RWPE2 (cell line): ENCODE measurements at regions not wholly inside any gene's neighbourhood (a gene's known extent, or its start where the extent isn't known, plus 50 kb on each side); places are given as distances from the start of the nearest gene placed in this dataset.

ENCODE experiments used
- ATAC-seq: fragments of 200-7000 bp; cut with Tn5 transposase; 3 replicates; pipeline ENCODE4 v1.9.1; 2021; ENCODE audit warnings: low read depth
- DNase-seq: peaks from one replicate; pipeline ENCODE4 v3.0.0-alpha.2; 2020; ENCODE audit warnings: low spot score
- H3K27ac ChIP-seq: fragments of 450-650 bp; 2 replicates; pipeline ENCODE4 v1.5.1; 2017; ENCODE audit warnings: mild to moderate bottlenecking; ENCODE audit not compliant: poor library complexity, severe bottlenecking
- H3K27me3 ChIP-seq: fragments of 250-450 bp; sonication (Bioruptor Pico); 2 replicates; pipeline ENCODE4 v1.5.1; 2021; ENCODE audit warnings: mild to moderate bottlenecking, moderate library complexity; ENCODE audit not compliant: insufficient read depth, poor library complexity, severe bottlenecking
- H3K36me3 ChIP-seq: fragments of 250-450 bp; sonication (Bioruptor Pico); 2 replicates; pipeline ENCODE4 v1.5.1; 2020; ENCODE audit warnings: low read depth, mild to moderate bottlenecking, moderate library complexity
- H3K4me1 ChIP-seq: fragments of 250-450 bp; sonication (Bioruptor Pico); 2 replicates; pipeline ENCODE4 v1.5.1; 2021; ENCODE audit warnings: mild to moderate bottlenecking, moderate library complexity; ENCODE audit not compliant: insufficient read depth, poor library complexity, severe bottlenecking
- H3K4me3 ChIP-seq: fragments of 250-450 bp; sonication (Bioruptor Pico); 2 replicates; pipeline ENCODE4 v1.5.1; 2021; ENCODE audit warnings: mild to moderate bottlenecking, moderate library complexity; ENCODE audit not compliant: severe bottlenecking
- H3K9me3 ChIP-seq: fragments of 250-450 bp; sonication (Bioruptor Pico); 2 replicates; pipeline ENCODE4 v1.5.1; 2021; ENCODE audit warnings: mild to moderate bottlenecking, moderate library complexity; ENCODE audit not compliant: severe bottlenecking
- TF ChIP-seq, protein P1 (sequence below): fragments of 450-650 bp; IDR thresholded peaks from one replicate; pipeline ENCODE4 v1.5.1; 2017; ENCODE audit warnings: mild to moderate bottlenecking, moderate library complexity; ENCODE audit not compliant: poor library complexity, severe bottlenecking

DNA sequence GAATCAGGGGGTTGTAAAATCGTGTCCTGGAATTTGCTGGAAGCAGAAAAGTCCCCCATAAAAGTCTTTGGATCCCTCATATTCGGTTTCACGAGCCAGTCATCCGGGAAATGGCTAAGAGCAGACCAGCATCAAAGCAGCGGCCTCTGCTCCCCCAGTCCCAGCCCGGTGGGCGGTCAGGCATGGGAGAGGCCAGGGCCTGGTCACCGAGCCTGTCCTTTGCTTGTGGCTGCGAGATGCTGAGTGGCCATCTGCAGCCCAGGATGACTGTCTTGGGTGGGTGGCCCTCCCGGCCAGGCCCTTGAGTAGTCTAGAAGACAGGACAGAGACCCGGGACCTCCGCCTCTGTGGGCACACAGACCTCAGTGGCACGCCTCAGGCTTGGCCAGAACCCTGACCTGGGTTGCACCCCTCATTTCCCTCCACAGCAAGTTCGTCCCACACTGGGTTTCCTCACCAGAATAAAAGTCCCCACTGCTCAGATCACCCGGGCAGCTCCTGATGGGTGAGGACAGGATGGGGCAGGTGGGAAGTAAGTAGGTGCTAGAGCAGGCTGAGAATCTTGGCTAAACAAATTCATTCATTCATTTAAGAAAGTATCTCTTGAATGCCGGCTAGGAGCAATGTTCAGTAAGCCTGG lies 172.1 kb downstream of the BMP7 start:
- Histone ChIP-seq H3K36me3 (no peaks in the 10 kb centered on the region), H3K4me1 (no peaks in the 10 kb centered on the region), H3K27ac (no peak overlapping the region), H3K9me3 (no peaks in the 10 kb centered on the region), H3K4me3 (no peak overlapping the region), H3K27me3 (peaks cover 26% of the 10 kb centered on the region)
- peak; percentile 80 for DNase-seq
- TF ChIP-seq, protein P1, sequence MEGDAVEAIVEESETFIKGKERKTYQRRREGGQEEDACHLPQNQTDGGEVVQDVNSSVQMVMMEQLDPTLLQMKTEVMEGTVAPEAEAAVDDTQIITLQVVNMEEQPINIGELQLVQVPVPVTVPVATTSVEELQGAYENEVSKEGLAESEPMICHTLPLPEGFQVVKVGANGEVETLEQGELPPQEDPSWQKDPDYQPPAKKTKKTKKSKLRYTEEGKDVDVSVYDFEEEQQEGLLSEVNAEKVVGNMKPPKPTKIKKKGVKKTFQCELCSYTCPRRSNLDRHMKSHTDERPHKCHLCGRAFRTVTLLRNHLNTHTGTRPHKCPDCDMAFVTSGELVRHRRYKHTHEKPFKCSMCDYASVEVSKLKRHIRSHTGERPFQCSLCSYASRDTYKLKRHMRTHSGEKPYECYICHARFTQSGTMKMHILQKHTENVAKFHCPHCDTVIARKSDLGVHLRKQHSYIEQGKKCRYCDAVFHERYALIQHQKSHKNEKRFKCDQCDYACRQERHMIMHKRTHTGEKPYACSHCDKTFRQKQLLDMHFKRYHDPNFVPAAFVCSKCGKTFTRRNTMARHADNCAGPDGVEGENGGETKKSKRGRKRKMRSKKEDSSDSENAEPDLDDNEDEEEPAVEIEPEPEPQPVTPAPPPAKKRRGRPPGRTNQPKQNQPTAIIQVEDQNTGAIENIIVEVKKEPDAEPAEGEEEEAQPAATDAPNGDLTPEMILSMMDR: no peak
- ATAC-seq: no peak

DNA sequence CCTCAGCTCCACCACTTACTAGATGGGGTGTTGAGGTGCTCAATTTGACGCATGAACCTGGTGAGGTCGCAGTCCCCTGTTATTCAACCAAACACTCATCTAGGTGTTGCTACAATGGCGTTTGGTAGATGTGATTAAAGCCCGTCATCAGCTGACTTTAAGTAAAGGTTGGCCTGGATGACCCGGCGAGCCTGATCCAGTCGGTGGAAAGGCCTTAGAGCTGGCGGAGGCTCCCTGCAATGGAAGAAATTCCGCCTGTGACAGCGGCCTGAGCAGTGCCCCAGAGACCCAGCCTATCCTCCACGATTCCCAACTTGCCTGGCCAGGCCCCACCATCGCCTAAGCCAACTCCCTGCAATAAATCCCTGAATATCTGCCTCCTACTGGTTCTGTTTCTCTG lies 171.4 kb downstream of the BMP7 start:
- no peaks in the 10 kb centered on the region for H3K9me3 ChIP-seq
- no peak overlapping the region for H3K4me3 ChIP-seq
- DNase-seq: peak; percentile 70
- H3K4me1 ChIP-seq: no peaks in the 10 kb centered on the region
- no peak overlapping the region for H3K27ac ChIP-seq
- H3K27me3 ChIP-seq: peaks cover 26% of the 10 kb centered on the region
- ATAC-seq: no peak
- TF ChIP-seq, protein P1: no peak
- H3K36me3 ChIP-seq: no peaks in the 10 kb centered on the region

DNA sequence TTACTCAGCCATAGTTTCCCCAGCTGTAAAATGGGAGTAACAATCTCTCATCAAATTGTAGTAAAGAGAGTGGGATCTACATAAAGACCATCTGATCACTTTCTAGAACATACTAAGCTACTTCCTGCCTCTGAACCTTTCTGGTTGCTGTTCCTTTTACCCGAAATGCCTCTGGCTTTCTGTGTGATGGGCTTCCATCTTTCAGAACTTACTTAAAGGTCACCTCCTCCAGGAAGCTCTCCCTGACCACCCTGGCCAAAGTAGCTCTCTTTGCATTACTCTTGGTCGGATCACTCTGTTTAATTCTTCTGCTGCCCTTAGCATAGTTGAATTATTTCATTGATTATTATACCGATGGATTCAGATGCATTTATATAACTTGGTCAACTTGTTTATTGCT lies 171.0 kb downstream of the BMP7 start:
- no peak for DNase-seq
- no peaks in the 10 kb centered on the region for H3K36me3 ChIP-seq
- no peaks in the 10 kb centered on the region for H3K4me1 ChIP-seq
- no peak overlapping the region for H3K4me3 ChIP-seq
- H3K9me3 ChIP-seq: no peaks in the 10 kb centered on the region
- no peak for ATAC-seq
- TF ChIP-seq, protein P1: no peak
- peaks cover 26% of the 10 kb centered on the region for H3K27me3 ChIP-seq
- no peak overlapping the region for H3K27ac ChIP-seq

DNA sequence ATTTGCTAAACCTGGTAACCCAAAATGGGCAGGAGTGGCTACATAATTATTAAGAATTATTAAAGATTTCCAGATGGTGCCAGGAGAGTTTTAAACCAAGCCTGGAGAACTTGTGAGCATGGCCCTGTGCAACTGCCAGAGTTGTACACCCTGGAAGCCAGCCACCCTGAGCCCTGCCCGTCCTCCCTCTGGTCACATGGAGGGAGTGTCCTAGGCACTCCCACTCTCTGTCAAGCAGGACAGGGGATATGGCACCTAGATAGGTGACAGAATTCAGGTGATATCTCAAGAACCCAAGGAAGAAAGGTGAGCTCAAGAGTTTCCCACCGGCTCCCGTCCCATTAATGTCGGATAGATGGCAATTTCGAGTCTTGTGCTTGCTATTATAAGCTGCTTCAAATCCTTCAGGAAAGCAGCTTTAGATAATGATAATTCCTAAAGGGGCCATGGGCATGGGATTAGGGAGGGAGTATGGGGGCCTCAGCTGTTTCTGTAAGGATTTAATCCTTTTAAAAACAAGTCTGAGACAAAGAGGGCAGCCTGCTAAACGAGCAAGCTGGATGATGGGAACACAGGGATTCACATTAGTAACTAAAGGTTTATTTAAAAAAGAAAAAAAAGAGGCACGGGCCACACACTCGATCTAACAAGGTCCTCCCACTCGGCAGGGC lies 169.1 kb downstream of the BMP7 start:
- ATAC-seq: no peak
- H3K27me3 ChIP-seq: peaks cover 27% of the 10 kb centered on the region
- H3K27ac ChIP-seq: no peak overlapping the region
- H3K36me3 ChIP-seq: no peaks in the 10 kb centered on the region
- TF ChIP-seq, protein P1: no peak
- no peaks in the 10 kb centered on the region for H3K4me1 ChIP-seq
- no peak for DNase-seq
- no peaks in the 10 kb centered on the region for H3K9me3 ChIP-seq
- H3K4me3 ChIP-seq: no peak overlapping the region

DNA sequence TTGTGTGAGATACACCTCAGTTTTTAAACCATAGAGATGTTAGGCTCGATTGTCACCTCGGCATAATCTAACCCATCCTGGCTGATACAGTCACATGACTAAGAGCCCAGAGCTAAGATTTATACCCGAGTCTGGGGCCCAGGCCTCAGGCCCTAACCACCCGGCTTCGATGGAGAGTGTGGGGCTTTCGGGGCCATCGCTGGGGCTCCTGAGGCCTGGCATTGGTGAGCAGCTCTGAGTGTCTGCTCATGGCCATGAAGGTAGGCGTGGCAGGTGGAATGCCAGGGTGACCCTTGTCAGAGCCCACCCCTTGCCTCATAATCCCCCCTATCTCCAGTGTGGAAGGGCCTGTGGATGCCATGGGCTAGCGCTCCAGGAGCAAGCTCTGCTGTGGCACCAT lies 164.3 kb downstream of the BMP7 start:
- no peaks in the 10 kb centered on the region for H3K36me3 ChIP-seq
- H3K4me1 ChIP-seq: no peaks in the 10 kb centered on the region
- peaks cover 44% of the 10 kb centered on the region for H3K27me3 ChIP-seq
- TF ChIP-seq, protein P1: no peak
- H3K9me3 ChIP-seq: no peaks in the 10 kb centered on the region
- ATAC-seq: no peak
- peak; percentile 66 for DNase-seq
- no peak overlapping the region for H3K4me3 ChIP-seq
- no peak overlapping the region for H3K27ac ChIP-seq
